Esophagus muscularis mucosa (tissue), 4 donors: ENCODE measurements at regions not wholly inside any gene's neighbourhood (a gene's known extent, or its start where the extent isn't known, plus 50 kb on each side); places are given as distances from the start of the nearest gene placed in this dataset.

Experiments
- EP300 ChIP-seq: sonication (generic); formaldehyde crosslinking; IDR thresholded peaks from one replicate; pipeline ENCODE4 v1.6.1; 2017; ENCODE audit warnings: antibody characterized with exemption
- POLR2A ChIP-seq: fragments of 450-650 bp; IDR thresholded peaks from one replicate; pipeline ENCODE4 v1.6.1; 2017; ENCODE audit warnings: antibody characterized with exemption, moderate library complexity, mild to moderate bottlenecking, low read depth
- TF ChIP-seq, protein P1 (sequence below), 3 experiments: fragments of 200-600 bp in 2 of 3; fragments of 450-650 bp in 1 of 3; sonication (generic) in 2 of 3; IDR thresholded peaks; one replicate each; pipeline ENCODE4 v1.5.1; 2017 to 2019; ENCODE audit warnings: antibody characterized with exemption in 3 of 3, mild to moderate bottlenecking in 2 of 3, moderate library complexity in 1 of 3

DNA sequence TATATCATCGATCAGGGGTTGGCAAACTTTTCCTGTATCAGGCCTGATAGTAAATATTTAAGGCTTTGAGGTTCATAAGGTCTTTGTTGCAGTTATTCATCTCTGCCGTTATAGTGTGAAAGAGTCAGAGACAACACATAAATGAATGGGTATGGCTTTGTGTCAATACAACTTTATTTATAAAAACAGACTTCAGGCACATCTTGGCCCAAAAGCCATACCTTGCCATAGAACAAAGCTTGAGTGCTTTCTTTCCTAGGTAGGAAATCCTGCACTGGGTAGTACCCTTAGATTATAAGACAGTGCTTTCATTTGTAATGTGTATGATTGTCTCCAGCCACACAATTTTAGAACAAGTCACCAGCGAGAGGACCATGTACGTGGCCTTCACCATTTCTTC is 58.9 kb upstream of the MAGI1 start:
- TF ChIP-seq, protein P1, sequence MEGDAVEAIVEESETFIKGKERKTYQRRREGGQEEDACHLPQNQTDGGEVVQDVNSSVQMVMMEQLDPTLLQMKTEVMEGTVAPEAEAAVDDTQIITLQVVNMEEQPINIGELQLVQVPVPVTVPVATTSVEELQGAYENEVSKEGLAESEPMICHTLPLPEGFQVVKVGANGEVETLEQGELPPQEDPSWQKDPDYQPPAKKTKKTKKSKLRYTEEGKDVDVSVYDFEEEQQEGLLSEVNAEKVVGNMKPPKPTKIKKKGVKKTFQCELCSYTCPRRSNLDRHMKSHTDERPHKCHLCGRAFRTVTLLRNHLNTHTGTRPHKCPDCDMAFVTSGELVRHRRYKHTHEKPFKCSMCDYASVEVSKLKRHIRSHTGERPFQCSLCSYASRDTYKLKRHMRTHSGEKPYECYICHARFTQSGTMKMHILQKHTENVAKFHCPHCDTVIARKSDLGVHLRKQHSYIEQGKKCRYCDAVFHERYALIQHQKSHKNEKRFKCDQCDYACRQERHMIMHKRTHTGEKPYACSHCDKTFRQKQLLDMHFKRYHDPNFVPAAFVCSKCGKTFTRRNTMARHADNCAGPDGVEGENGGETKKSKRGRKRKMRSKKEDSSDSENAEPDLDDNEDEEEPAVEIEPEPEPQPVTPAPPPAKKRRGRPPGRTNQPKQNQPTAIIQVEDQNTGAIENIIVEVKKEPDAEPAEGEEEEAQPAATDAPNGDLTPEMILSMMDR (IDR thresholded peaks at IDR 0.05): no peak
- no peak for TF ChIP-seq POLR2A
- no peak for TF ChIP-seq EP300
